ENCODE measurements at regions not wholly inside any gene's neighbourhood (a gene's known extent, or its start where the extent isn't known, plus 50 kb on each side); places are given as distances from the start of the nearest gene placed in this dataset.

- H2BK5ac ChIP-seq (ENCODE audit: insufficient read length, low read length), result no peak overlapping the region
- H2BK12ac ChIP-seq (ENCODE audit: insufficient read length, low read depth, low read length), result no peak overlapping the region
- no peak overlapping the region for H3K56ac ChIP-seq (ENCODE audit: insufficient read length, low read depth, low read length)
- no peak overlapping the region for H4K8ac ChIP-seq (replicated peaks; ENCODE audit: insufficient read length, low read depth, low read length)
- H3K27ac ChIP-seq (ENCODE audit: insufficient read length, low read depth, low read length), result no peak overlapping the region
- H2AFZ ChIP-seq (ENCODE audit: low read length), result no peak overlapping the region
- no peak overlapping the region for H2BK15ac ChIP-seq (ENCODE audit: low read depth, low read length)
- no peak overlapping the region for H3K23ac ChIP-seq (ENCODE audit: insufficient read length, low read depth, low read length)
- H3K9ac ChIP-seq (ENCODE audit: extremely low read depth, insufficient read length, low read length), result no peak overlapping the region
- DNase-seq, result no peak
- no peaks in the 10 kb centered on the region for H3K4me1 ChIP-seq (ENCODE audit: insufficient read depth, low read length)
- H3K23me2 ChIP-seq (ENCODE audit: insufficient read length, low read depth, low read length, poor library complexity, severe bottlenecking), result no peaks in the 10 kb centered on the region
- no peaks in the 10 kb centered on the region for H3K27me3 ChIP-seq (ENCODE audit: insufficient read depth, low read length)
- H4K20me1 ChIP-seq (ENCODE audit: control insufficient read depth, insufficient read depth, insufficient read length), result no peaks in the 10 kb centered on the region
- H3K4ac ChIP-seq (ENCODE audit: low read depth, low read length), result no peak overlapping the region
- H2AK5ac ChIP-seq (ENCODE audit: insufficient read length, low read length), result no peak overlapping the region
- H3K36me3 Mint-ChIP-seq (ENCODE audit: insufficient read depth in 1 of 3, low read depth in 3 of 3), result peaks cover 0 to 11% (median 8%) of the 10 kb centered on the region in 3 experiments; a peak in 4 of 7 replicates
- H3K18ac ChIP-seq (ENCODE audit: insufficient read length, low read depth, low read length), result no peak overlapping the region
- no peak overlapping the region for H4K91ac ChIP-seq (ENCODE audit: insufficient read length, low read depth, low read length)
- peaks cover 6 to 7% of the 10 kb centered on the region in 2 experiments for H3K4me1 Mint-ChIP-seq
- no peaks in the 10 kb centered on the region for H3K79me2 ChIP-seq (ENCODE audit: insufficient read depth, low read length)
- H3K27me3 Mint-ChIP-seq (ENCODE audit: low read depth), result peaks cover 9% of the 10 kb centered on the region; the same call in 1 of the 2 replicates
- peaks cover 13 to 19% of the 10 kb centered on the region in 2 experiments; a peak in 4 of 5 replicates for H3K9me3 Mint-ChIP-seq
- no peak overlapping the region for H3K27ac Mint-ChIP-seq
- H2BK20ac ChIP-seq (ENCODE audit: low read depth, low read length, poor library complexity, severe bottlenecking), result no peak overlapping the region
- H3K4me2 ChIP-seq (ENCODE audit: insufficient read depth, insufficient read length, low read length), result no peak overlapping the region
- H3T11ph ChIP-seq (ENCODE audit: low read length), result no peak overlapping the region
- no peak overlapping the region for H3K14ac ChIP-seq (ENCODE audit: insufficient read depth, low read length)
- no peak for TF ChIP-seq CTCF (conservative IDR thresholded peaks at IDR 0.05)
- H4K5ac ChIP-seq (ENCODE audit: insufficient read length, low read depth, low read length), result no peak overlapping the region
- WGBS (ENCODE audit: extremely low coverage, insufficient read length, low lambda C conversion rate), result no CpG with 5 or more reads among the region's 9 CpGs
- no peaks in the 10 kb centered on the region for H3K79me1 ChIP-seq (ENCODE audit: insufficient read depth, low read depth, low read length, poor library complexity, severe bottlenecking)
- no peak overlapping the region for H3K4me3 Mint-ChIP-seq
- H3K9me3 ChIP-seq (ENCODE audit: control insufficient read depth, low read depth, low read length), result no peaks in the 10 kb centered on the region
- H2BK120ac ChIP-seq (ENCODE audit: low read depth, low read length, poor library complexity, severe bottlenecking), result no peak overlapping the region
Measured at GRCh38 chr10:131660427-131660826, 240.4 kb upstream of the PPP2R2D start.
